ENCODE measurements at regions not wholly inside any gene's neighbourhood (a gene's known extent, or its start where the extent isn't known, plus 50 kb on each side); places are given as distances from the start of the nearest gene placed in this dataset.

DNA sequence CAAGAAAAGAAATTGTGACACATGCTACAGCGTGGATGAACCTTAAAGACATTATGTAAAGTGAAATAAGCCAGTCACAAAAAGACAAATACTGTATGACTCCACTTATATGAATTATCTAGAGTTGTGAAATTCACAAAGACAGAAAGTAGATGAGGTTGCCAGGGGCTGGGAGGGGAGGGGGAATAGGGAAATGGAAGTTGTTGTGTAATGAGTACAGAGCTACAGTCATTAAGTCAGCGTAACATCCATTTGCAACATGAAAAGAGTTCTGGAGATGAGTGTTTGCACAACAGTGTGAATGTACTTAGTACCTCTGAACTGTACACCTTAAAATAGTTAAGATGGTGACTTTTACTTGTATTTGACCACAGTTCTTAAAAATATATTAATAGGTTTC lies 112.1 kb upstream of the CDK1 start:
- Histone ChIP-seq H3K27ac (ENCODE audit: low read depth, low read length, severe bottlenecking) (no peak overlapping the region), H3K9me3 (ENCODE audit: control insufficient read depth, low read length) (no peaks in the 10 kb centered on the region), H3K4me1 (ENCODE audit: control insufficient read depth, insufficient read depth, low read length, poor library complexity, severe bottlenecking) (peaks cover 29% of the 10 kb centered on the region), H3K36me3 (ENCODE audit: control insufficient read depth, insufficient read depth, low read length) (no peaks in the 10 kb centered on the region), H3K4me3 (ENCODE audit: extremely low read depth, insufficient read depth, low read length, poor library complexity, severe bottlenecking) (no peak overlapping the region)
- 92% methylated on average over 1 of the region's 2 CpGs; no CpG with 5 or more reads in 1 of the 2 experiments for WGBS, 2 experiments (ENCODE audit: insufficient coverage in 2 of 2)

DNA sequence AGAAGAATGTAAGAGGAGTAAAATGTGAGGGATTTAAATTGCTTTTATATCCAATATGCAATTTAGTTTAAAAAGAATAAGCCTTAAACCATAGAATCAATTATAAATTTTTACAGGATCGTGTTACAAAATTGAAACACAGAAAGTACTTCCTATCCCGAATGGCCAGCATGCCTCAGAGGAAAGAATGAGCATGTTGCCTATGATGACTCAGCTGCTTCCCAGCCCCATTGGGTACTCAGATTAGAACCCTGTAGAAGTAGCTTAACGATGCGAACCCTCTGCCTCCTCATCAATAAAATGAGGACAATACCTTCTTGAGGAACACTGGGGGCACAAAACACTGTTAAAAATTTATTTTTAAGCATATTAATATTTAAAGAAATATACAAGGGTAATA lies 113.4 kb upstream of the CDK1 start:
- Histone ChIP-seq H3K4me1 (ENCODE audit: control insufficient read depth, insufficient read depth, low read length, poor library complexity, severe bottlenecking) (peaks cover 34% of the 10 kb centered on the region), H3K27ac (ENCODE audit: low read depth, low read length, severe bottlenecking) (no peak overlapping the region), H3K36me3 (ENCODE audit: control insufficient read depth, insufficient read depth, low read length) (peaks cover 3% of the 10 kb centered on the region), H3K9me3 (ENCODE audit: control insufficient read depth, low read length) (peaks cover 2% of the 10 kb centered on the region), H3K4me3 (ENCODE audit: extremely low read depth, insufficient read depth, low read length, poor library complexity, severe bottlenecking) (no peak overlapping the region)
- WGBS, 2 experiments (ENCODE audit: insufficient coverage in 2 of 2): 64 to 83% methylated on average over 1 to 4 of the region's 4 CpGs

DNA sequence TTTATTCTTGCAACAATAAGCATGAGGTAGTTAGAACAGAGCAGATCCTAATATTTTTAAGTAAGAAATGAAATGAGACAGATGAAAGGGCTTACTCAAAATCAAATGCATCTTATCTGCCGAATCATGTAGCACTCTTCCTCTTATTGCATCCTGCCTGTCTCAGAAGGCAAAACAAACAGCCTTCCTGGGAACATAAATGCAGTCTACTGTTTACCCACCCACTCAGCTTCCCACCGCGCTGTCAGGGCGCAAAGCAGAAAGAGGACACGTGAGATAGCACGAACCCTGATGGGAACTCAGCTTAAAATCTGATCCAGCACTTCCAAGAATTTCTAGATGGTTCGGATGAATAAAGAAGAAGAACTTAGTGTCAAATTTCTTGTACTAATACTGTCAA lies 114.4 kb upstream of the CDK1 start:
- peaks cover 3% of the 10 kb centered on the region for H3K36me3 ChIP-seq (ENCODE audit: control insufficient read depth, insufficient read depth, low read length)
- peaks cover 5% of the 10 kb centered on the region for H3K9me3 ChIP-seq (ENCODE audit: control insufficient read depth, low read length)
- peak overlapping the region; percentile 86 for H3K27ac ChIP-seq (ENCODE audit: low read depth, low read length, severe bottlenecking)
- no peak overlapping the region for H3K4me3 ChIP-seq (ENCODE audit: extremely low read depth, insufficient read depth, low read length, poor library complexity, severe bottlenecking)
- WGBS, 2 experiments (ENCODE audit: insufficient coverage in 2 of 2): 75 to 100% methylated on average over 1 to 2 of the region's 7 CpGs
- H3K4me1 ChIP-seq (ENCODE audit: control insufficient read depth, insufficient read depth, low read length, poor library complexity, severe bottlenecking): peaks cover 34% of the 10 kb centered on the region

DNA sequence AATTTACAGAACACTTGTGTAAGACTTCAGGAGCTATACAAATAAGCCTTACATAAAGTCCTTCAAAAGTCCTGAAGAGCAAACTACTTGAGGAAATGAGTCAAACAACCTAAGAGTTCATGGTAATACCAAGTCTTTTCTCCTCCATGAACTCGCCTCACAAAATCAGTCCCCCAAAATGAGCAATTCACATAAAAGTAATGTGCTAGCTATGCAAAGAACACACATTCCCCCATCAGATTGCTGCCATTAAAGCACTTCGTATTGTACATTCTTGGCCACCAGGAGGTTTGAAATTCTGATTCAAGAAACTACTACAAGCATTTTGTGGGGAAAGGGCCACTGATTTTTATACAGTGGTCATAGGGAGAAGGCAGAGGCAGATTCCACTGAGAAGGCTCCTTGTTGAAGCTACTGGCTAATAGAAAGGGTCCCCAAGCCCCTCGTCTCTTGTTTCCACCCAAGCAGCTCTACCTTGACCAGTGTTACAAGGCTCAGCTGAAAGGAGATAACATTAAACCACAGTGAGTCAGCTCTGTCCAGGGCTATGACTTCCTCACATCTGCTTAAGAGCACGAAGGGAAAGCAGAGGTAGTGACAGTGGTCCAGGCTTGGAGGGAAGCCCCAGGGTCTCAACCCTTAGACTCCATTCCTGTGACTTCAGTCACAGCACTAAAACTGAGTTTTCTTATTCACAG lies 115.2 kb upstream of the CDK1 start:
- Histone ChIP-seq H3K9me3 (ENCODE audit: control insufficient read depth, low read length) (peaks cover 9% of the 10 kb centered on the region), H3K36me3 (ENCODE audit: control insufficient read depth, insufficient read depth, low read length) (peaks cover 3% of the 10 kb centered on the region), H3K4me3 (ENCODE audit: extremely low read depth, insufficient read depth, low read length, poor library complexity, severe bottlenecking) (no peak overlapping the region), H3K27ac (ENCODE audit: low read depth, low read length, severe bottlenecking) (peak overlapping the region; percentile 86), H3K4me1 (ENCODE audit: control insufficient read depth, insufficient read depth, low read length, poor library complexity, severe bottlenecking) (peaks cover 34% of the 10 kb centered on the region)
- WGBS, 2 experiments (ENCODE audit: insufficient coverage in 2 of 2): 40 to 54% methylated on average over 2 to 3 of the region's 4 CpGs

DNA sequence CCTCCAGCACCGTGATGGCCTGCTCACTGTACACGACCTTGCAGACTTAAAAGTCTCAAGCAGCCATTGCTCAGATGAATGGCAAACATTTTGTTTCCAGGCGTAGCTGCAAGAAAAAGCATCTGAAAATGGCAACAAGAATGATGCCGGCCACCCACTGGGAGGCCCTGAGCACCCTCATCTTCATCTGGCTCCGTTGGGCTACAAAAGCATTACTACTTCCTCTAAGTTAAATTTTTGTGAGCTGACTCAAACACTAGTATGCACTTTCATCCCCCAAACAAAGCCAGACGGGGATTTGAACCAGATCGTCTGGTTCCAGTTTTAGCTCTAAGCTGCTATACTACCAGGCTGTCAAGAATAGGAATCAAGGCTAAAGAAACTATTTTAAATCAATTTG lies 116.6 kb upstream of the CDK1 start:
- H3K27ac ChIP-seq (ENCODE audit: low read depth, low read length, severe bottlenecking): peak overlapping the region; percentile 33
- WGBS, 2 experiments (ENCODE audit: insufficient coverage in 2 of 2): 49 to 58% methylated on average over 5 of the region's 7 CpGs
- H3K36me3 ChIP-seq (ENCODE audit: control insufficient read depth, insufficient read depth, low read length): peaks cover 3% of the 10 kb centered on the region
- peaks cover 9% of the 10 kb centered on the region for H3K9me3 ChIP-seq (ENCODE audit: control insufficient read depth, low read length)
- peaks cover 34% of the 10 kb centered on the region for H3K4me1 ChIP-seq (ENCODE audit: control insufficient read depth, insufficient read depth, low read length, poor library complexity, severe bottlenecking)
- no peak overlapping the region for H3K4me3 ChIP-seq (ENCODE audit: extremely low read depth, insufficient read depth, low read length, poor library complexity, severe bottlenecking)

DNA sequence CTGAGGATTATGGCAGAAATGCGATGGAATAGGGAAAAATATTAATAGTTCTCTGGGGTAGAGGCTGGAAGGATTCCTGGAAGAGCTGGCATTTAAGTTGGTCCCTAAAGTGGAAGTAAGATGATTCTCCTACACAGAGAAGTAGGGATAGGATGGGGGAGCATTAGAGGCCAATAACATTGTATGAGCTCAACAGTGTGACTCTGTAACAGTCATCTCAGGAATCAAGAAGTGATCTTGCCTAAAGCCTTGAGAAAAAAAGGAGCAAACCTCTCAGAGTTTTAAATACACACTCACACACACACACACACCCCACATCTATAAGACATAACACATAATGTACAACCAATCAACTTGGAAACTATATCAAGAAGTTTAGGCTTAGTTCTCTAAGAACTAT lies 117.7 kb upstream of the CDK1 start:
- Histone ChIP-seq H3K27ac (ENCODE audit: low read depth, low read length, severe bottlenecking) (no peak overlapping the region), H3K4me1 (ENCODE audit: control insufficient read depth, insufficient read depth, low read length, poor library complexity, severe bottlenecking) (peaks cover 34% of the 10 kb centered on the region), H3K4me3 (ENCODE audit: extremely low read depth, insufficient read depth, low read length, poor library complexity, severe bottlenecking) (no peak overlapping the region), H3K36me3 (ENCODE audit: control insufficient read depth, insufficient read depth, low read length) (peaks cover 3% of the 10 kb centered on the region), H3K9me3 (ENCODE audit: control insufficient read depth, low read length) (peaks cover 9% of the 10 kb centered on the region)
- WGBS, 2 experiments (ENCODE audit: insufficient coverage in 2 of 2): 91% methylated on average over 1 of the region's 1 CpG; no CpG with 5 or more reads in 1 of the 2 experiments

DNA sequence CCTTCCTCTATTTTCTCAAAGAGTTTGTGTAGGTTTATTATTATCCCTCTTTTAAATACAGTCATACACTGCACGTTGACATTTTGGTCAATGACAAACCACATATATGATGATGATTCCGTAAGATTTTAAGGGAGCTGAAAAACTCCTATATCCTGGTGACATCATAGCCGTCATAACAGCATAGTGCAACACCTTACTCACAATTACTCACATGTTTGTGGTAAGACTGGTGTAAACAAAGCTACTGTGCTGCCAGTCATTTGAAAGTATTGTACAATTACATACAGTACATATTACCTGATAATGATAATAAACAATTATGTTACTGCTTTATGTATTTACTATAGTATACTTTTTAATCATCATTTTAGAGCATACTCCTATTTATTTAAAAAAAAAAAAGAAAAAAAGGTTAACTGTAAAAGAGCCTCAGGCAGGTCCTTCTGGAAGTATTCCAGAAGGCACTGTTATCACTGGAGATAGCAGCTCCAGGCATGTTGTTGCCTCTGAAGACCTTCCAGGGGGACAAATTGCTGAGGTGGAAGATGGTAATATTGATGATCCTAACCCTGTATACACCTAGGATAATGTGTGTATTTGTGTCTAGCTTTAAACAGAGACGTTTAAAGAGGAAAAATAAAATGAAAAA lies 123.3 kb upstream of the CDK1 start:
- Histone ChIP-seq H3K36me3 (ENCODE audit: control insufficient read depth, insufficient read depth, low read length) (no peaks in the 10 kb centered on the region), H3K4me1 (ENCODE audit: control insufficient read depth, insufficient read depth, low read length, poor library complexity, severe bottlenecking) (peaks cover 6% of the 10 kb centered on the region), H3K27ac (ENCODE audit: low read depth, low read length, severe bottlenecking) (no peak overlapping the region), H3K4me3 (ENCODE audit: extremely low read depth, insufficient read depth, low read length, poor library complexity, severe bottlenecking) (no peak overlapping the region), H3K9me3 (ENCODE audit: control insufficient read depth, low read length) (peaks cover 7% of the 10 kb centered on the region)
- WGBS, 2 experiments (ENCODE audit: insufficient coverage in 2 of 2): 50% methylated on average over 2 of the region's 4 CpGs; no CpG with 5 or more reads in 1 of the 2 experiments

DNA sequence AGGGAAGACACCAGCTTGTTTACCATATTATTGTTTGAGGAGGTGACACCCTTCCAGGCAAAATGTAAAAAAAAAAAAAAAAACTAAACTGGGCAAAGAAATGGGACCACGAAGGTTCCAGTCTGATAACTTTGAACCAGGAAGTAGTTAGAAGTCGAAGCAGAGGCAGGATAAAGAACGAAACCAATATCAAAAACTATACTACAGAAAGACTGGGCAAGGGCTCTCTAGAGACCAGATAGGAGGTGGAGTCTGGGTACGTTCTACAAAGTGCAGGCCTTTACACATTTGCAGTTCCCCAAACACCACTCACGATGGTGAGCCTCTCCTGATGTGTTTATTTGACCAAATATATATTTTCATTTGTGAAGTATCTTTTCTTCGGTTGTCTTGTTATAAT lies 125.7 kb upstream of the CDK1 start:
- H3K36me3 ChIP-seq (ENCODE audit: control insufficient read depth, insufficient read depth, low read length): no peaks in the 10 kb centered on the region
- no CpG with 5 or more reads among the region's 6 CpGs for WGBS, 2 experiments (ENCODE audit: insufficient coverage in 2 of 2)
- H3K4me3 ChIP-seq (ENCODE audit: extremely low read depth, insufficient read depth, low read length, poor library complexity, severe bottlenecking): no peak overlapping the region
- peaks cover 13% of the 10 kb centered on the region for H3K4me1 ChIP-seq (ENCODE audit: control insufficient read depth, insufficient read depth, low read length, poor library complexity, severe bottlenecking)
- H3K27ac ChIP-seq (ENCODE audit: low read depth, low read length, severe bottlenecking): no peak overlapping the region
- no peaks in the 10 kb centered on the region for H3K9me3 ChIP-seq (ENCODE audit: control insufficient read depth, low read length)

DNA sequence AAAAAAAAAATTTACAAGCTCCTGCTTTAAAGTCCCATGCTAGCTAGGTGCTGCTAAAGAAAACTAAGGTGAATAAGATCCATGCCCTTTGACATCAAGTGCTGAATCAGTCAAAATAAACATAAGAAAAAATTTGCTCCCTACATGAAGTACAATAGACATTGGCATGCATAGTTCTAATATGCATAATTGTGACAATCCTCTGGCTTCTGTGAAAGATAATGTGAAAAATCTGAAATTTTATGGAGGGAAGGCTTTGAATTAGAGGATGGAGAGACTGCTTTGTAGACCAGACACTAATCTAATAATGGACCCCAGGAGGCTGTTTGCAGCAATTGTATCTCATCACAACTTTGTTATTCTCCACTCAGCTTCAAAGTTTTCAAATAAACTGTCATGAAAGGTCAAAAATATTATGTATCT lies 127.9 kb upstream of the CDK1 start:
- Histone ChIP-seq H3K4me1 (ENCODE audit: control insufficient read depth, insufficient read depth, low read length, poor library complexity, severe bottlenecking) (peaks cover 13% of the 10 kb centered on the region), H3K36me3 (ENCODE audit: control insufficient read depth, insufficient read depth, low read length) (no peaks in the 10 kb centered on the region), H3K27ac (ENCODE audit: low read depth, low read length, severe bottlenecking) (no peak overlapping the region), H3K4me3 (ENCODE audit: extremely low read depth, insufficient read depth, low read length, poor library complexity, severe bottlenecking) (no peak overlapping the region), H3K9me3 (ENCODE audit: control insufficient read depth, low read length) (no peaks in the 10 kb centered on the region)

DNA sequence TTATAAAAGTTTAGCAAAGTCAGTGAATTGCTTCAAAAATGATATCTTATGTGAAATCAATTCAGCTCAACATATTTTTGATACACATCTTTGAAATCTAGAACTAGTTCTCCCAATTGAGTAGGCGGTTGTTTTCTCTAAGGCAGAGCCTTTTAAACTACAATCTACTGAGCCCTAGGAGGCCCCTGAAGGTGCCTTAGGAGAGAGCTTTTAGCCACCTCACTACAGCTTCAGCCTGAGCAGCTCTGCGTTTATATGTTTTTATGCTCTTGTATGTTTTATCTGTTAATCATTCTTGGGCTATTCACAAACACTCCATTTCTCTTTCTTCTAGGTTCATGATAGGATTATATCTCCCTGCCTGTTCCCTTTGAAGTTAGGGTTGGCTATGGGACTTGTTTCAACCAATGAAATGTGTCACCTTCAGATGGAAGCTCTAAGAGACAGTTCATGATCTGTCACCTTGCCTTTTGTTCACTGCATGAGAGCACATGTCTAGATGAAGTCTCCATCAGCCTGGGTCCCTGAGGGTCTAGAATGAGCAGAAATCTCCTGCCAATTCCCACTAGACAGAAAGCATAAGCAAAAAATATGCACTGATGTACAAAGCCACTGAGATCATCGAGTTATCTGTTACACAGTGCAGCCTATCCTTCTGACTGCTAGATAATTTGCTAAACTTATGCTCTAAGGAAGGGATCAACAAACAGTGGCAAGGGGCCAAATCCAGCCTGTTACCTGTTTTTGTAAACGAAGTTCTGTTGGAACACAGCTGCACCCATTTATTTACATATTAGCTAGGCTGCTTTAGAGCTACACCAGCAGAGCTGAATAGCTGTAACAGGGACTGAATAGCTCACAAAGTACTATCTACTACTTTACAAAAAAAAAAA lies 128.5 kb upstream of the CDK1 start:
- no peaks in the 10 kb centered on the region for H3K36me3 ChIP-seq (ENCODE audit: control insufficient read depth, insufficient read depth, low read length)
- no peak overlapping the region for H3K4me3 ChIP-seq (ENCODE audit: extremely low read depth, insufficient read depth, low read length, poor library complexity, severe bottlenecking)
- WGBS, 2 experiments (ENCODE audit: insufficient coverage in 2 of 2): 0 to 88% methylated on average over 1 of the region's 4 CpGs
- peaks cover 13% of the 10 kb centered on the region for H3K4me1 ChIP-seq (ENCODE audit: control insufficient read depth, insufficient read depth, low read length, poor library complexity, severe bottlenecking)
- H3K9me3 ChIP-seq (ENCODE audit: control insufficient read depth, low read length): no peaks in the 10 kb centered on the region
- H3K27ac ChIP-seq (ENCODE audit: low read depth, low read length, severe bottlenecking): no peak overlapping the region
